ENCODE measurements at regions not wholly inside any gene's neighbourhood (a gene's known extent, or its start where the extent isn't known, plus 50 kb on each side); places are given as distances from the start of the nearest gene placed in this dataset.

DNA sequence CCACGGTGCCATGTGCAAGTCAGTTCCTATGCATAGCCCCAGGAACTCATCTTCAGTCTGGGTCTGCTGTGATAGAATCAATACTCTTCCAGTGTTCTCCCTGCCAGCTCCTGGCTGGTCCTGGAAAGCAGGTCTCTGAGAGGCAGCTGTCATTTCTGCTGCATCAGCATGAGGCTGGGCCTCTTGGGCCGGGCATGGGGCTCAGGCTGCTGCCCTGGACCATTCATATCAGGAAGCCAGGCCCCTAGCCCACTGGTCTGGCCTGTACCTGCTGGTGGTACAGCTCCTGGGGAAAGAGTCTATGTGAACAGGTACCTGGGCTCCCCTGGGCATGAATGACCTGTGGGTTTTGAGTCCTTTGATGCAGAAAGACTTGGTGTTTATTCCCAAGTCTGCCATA lies 173.6 kb upstream of the CSF3R start:
- WGBS, 5 donors = 50 to 64% (median 55%) methylated on average over 1 to 2 of the region's 2 CpGs

DNA sequence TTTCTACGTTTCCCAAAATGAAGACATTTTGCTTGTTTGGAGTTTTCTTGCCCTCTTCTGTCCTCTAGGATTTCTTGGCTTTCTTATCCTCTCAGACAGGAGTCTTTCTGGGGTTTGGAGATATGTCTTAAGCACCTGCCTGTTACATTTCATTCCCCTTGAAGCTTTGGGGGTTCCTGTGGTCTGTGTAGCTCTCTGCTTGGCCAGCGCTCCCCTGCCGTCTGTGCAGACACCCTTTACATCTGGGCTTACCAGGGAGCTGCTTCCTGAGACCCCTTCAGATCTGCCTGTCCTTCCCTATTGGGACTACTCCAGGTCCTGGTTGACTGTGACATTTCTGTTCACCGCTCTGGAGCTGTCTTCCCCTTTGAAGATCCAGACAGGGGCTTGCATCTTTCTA lies 171.9 kb upstream of the CSF3R start:
- WGBS, 5 donors = 66 to 72% (median 68%) methylated on average over 4 of the region's 4 CpGs
- no peak for DNase-seq
- Histone ChIP-seq H3K27ac (no peak overlapping the region), H3K36me3 (no peaks in the 10 kb centered on the region), H3K9me3 (no peaks in the 10 kb centered on the region), H3K27me3 (peaks cover 0 to 58% (median 11%) of the 10 kb centered on the region in 3 donors), H3K4me1 (peaks cover 0 to 5% (median 0%) of the 10 kb centered on the region in 4 donors), H3K4me3 (no peak overlapping the region)
- TF ChIP-seq, protein P1, sequence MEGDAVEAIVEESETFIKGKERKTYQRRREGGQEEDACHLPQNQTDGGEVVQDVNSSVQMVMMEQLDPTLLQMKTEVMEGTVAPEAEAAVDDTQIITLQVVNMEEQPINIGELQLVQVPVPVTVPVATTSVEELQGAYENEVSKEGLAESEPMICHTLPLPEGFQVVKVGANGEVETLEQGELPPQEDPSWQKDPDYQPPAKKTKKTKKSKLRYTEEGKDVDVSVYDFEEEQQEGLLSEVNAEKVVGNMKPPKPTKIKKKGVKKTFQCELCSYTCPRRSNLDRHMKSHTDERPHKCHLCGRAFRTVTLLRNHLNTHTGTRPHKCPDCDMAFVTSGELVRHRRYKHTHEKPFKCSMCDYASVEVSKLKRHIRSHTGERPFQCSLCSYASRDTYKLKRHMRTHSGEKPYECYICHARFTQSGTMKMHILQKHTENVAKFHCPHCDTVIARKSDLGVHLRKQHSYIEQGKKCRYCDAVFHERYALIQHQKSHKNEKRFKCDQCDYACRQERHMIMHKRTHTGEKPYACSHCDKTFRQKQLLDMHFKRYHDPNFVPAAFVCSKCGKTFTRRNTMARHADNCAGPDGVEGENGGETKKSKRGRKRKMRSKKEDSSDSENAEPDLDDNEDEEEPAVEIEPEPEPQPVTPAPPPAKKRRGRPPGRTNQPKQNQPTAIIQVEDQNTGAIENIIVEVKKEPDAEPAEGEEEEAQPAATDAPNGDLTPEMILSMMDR (IDR thresholded peaks at IDR 0.05) = no peak
- TF ChIP-seq POLR2A (IDR thresholded peaks at IDR 0.05) (no peak), EP300 (IDR thresholded peaks at IDR 0.05) (no peak), POLR2AphosphoS5 (IDR thresholded peaks at IDR 0.05) (no peak)
- intact Hi-C loops (cut with DNase I; ENCODE audit: low total_unique reads) = no loop called here

More for the DNA sequence above, 173.6 kb upstream of the CSF3R start:
- DNase-seq = no peak
- peaks cover 0 to 63% (median 13%) of the 10 kb centered on the region in 3 donors for H3K27me3 ChIP-seq
- no peaks in the 10 kb centered on the region for H3K9me3 ChIP-seq
- H3K27ac ChIP-seq = no peak overlapping the region
- no peaks in the 10 kb centered on the region for H3K4me1 ChIP-seq
- intact Hi-C loops (cut with DNase I; ENCODE audit: low total_unique reads) = no loop called here
- H3K36me3 ChIP-seq = no peaks in the 10 kb centered on the region
- no peak for TF ChIP-seq POLR2AphosphoS5 (IDR thresholded peaks at IDR 0.05)
- no peak for TF ChIP-seq POLR2A (IDR thresholded peaks at IDR 0.05)
- TF ChIP-seq, protein P1 (IDR thresholded peaks at IDR 0.05) = no peak
- no peak for TF ChIP-seq EP300 (IDR thresholded peaks at IDR 0.05)
- no peak overlapping the region for H3K4me3 ChIP-seq

DNA sequence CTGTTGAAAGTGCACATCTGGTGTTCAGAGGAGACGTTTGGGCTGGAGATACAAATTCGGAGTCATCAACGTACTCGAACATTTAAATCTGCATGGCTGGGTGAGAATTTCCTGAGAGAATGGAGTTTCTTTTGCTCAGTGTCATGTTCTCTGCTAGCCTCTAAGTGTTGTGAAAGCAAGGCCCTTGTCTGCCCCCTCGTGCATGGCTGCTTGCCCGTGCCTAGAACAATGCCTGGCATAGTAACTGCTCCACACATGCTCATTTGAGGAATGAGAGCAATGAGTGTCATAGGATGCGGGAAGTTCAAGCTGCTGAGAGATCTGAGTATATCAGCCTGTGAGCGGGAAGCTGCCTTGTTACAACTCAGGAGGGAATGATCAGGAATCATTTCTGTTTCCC lies 171.1 kb upstream of the CSF3R start:
- H3K36me3 ChIP-seq = no peaks in the 10 kb centered on the region
- H3K4me3 ChIP-seq = no peak overlapping the region
- peaks cover 0 to 56% (median 10%) of the 10 kb centered on the region in 3 donors for H3K27me3 ChIP-seq
- H3K27ac ChIP-seq = no peak overlapping the region
- WGBS, 5 donors = 46 to 64% (median 59%) methylated on average over 8 of the region's 8 CpGs
- peaks cover 0 to 5% (median 0%) of the 10 kb centered on the region in 4 donors for H3K4me1 ChIP-seq
- TF ChIP-seq POLR2AphosphoS5 (IDR thresholded peaks at IDR 0.05) (no peak), EP300 (IDR thresholded peaks at IDR 0.05) (no peak), POLR2A (IDR thresholded peaks at IDR 0.05) (no peak)
- TF ChIP-seq, protein P1 (IDR thresholded peaks at IDR 0.05) = no peak
- peak in 1 of 2 donors; percentile 67 for DNase-seq
- intact Hi-C loops (cut with DNase I; ENCODE audit: low total_unique reads) = no loop called here
- H3K9me3 ChIP-seq = no peaks in the 10 kb centered on the region

DNA sequence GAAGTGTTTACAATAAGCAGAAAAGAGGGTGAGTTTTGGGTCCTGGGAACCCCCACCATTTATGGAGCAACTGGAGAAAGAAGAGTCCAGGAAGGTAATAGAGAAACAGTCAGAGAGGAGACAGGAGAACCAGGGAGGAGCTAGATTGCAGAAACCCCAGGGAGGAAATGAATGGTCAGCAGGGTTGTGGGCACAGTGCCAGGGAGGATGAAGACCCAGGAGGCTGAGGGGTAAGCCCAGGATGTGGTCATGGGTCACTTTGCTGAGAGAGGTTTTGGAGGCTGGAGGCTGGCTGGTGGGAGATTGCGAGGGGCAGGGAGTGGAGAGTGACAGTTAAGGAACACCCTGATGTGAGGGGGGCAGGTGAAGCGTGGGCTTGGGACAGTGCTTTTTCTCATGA lies 169.9 kb upstream of the CSF3R start:
- DNase-seq = no peak
- TF ChIP-seq POLR2AphosphoS5 (IDR thresholded peaks at IDR 0.05) (no peak), POLR2A (IDR thresholded peaks at IDR 0.05) (no peak), EP300 (IDR thresholded peaks at IDR 0.05) (no peak)
- TF ChIP-seq, protein P1 (IDR thresholded peaks at IDR 0.05) = no peak
- H3K4me3 ChIP-seq = no peak overlapping the region
- no peaks in the 10 kb centered on the region for H3K9me3 ChIP-seq
- peaks cover 0 to 56% (median 7%) of the 10 kb centered on the region in 3 donors for H3K27me3 ChIP-seq
- H3K36me3 ChIP-seq = no peaks in the 10 kb centered on the region
- intact Hi-C loops (cut with DNase I; ENCODE audit: low total_unique reads) = no loop called here
- no peak overlapping the region for H3K27ac ChIP-seq
- WGBS, 5 donors = 71 to 88% (median 78%) methylated on average over 2 of the region's 2 CpGs
- peaks cover 0 to 5% (median 0%) of the 10 kb centered on the region in 4 donors for H3K4me1 ChIP-seq
